Common myeloid progenitor, CD34-positive (primary cell): ENCODE measurements at regions not wholly inside any gene's neighbourhood (a gene's known extent, or its start where the extent isn't known, plus 50 kb on each side); places are given as distances from the start of the nearest gene placed in this dataset.

ENCODE experiments used
- CTCF ChIA-PET: fragments of 350-600 bp; sonication (Branson Sonifier 250); formaldehyde crosslinking; loops from one replicate; lab custom pipeline; 2021; ENCODE audit warnings: antibody characterized with exemption; lab: Charles Lee
- POLR2A ChIA-PET: fragments of 350-600 bp; sonication (Branson Sonifier 250); formaldehyde crosslinking; loops from one replicate; lab custom pipeline; 2021; ENCODE audit warnings: antibody characterized with exemption; lab: Charles Lee
- DNase-seq, 3 donors: peaks; one replicate each; pipeline versions ENCODE4 v3.0.0 to v3.0.0-alpha.2; 2013
- H3K27ac ChIP-seq, 2 experiments: 1 replicate in 1 of 2; 2 replicates in 1 of 2; pipeline ENCODE4 v1.7.0; 2013; ENCODE audit warnings: inconsistent platforms in 2 of 2, low read length in 2 of 2, mild to moderate bottlenecking in 2 of 2, low read depth in 1 of 2, moderate library complexity in 1 of 2; ENCODE audit not compliant: severe bottlenecking in 2 of 2, insufficient read depth in 1 of 2, poor library complexity in 1 of 2
- H3K27me3 ChIP-seq, 5 experiments: replicated peaks in 2 of 5; 1 replicate in 3 of 5; 2 replicates in 2 of 5; pipeline versions ENCODE4 v1.6.1 to v1.7.0; 2013; ENCODE audit warnings: low read length in 4 of 5, mild to moderate bottlenecking in 2 of 5, moderate library complexity in 2 of 5, inconsistent platforms in 1 of 5; ENCODE audit not compliant: insufficient read depth in 5 of 5, control insufficient read depth in 4 of 5
- H3K36me3 ChIP-seq, 4 experiments: 1 replicate in 2 of 4; 2 replicates in 2 of 4; pipeline versions ENCODE4 v1.6.1 to v1.7.0; 2013; ENCODE audit warnings: low read length in 3 of 4, control low read depth in 1 of 4, mild to moderate bottlenecking in 1 of 4; ENCODE audit not compliant: control insufficient read depth in 4 of 4, insufficient read depth in 4 of 4
- H3K4me1 ChIP-seq, 4 experiments: 1 replicate in 3 of 4; 2 replicates in 1 of 4; pipeline versions ENCODE4 v1.6.1 to v1.7.1; 2013; ENCODE audit warnings: low read length in 3 of 4, mild to moderate bottlenecking in 3 of 4, control low read depth in 1 of 4, inconsistent platforms in 1 of 4, moderate library complexity in 1 of 4; ENCODE audit not compliant: control insufficient read depth in 4 of 4, insufficient read depth in 4 of 4; ENCODE audit errors: control extremely low read depth in 1 of 4
- H3K4me3 ChIP-seq, 7 experiments: 1 replicate in 4 of 7; 2 replicates in 3 of 7; pipeline versions ENCODE4 v1.5.1 to v1.7.0; 2013; ENCODE audit warnings: mild to moderate bottlenecking in 7 of 7, low read length in 6 of 7, moderate library complexity in 6 of 7, inconsistent platforms in 2 of 7, low read depth in 2 of 7, control low read depth in 1 of 7; ENCODE audit not compliant: insufficient read depth in 4 of 7, control insufficient read depth in 1 of 7; ENCODE audit errors: extremely low read depth in 1 of 7
- H3K9me3 ChIP-seq, 5 experiments: 1 replicate in 4 of 5; 2 replicates in 1 of 5; pipeline versions ENCODE4 v1.6.1 to v1.7.1; 2013; ENCODE audit warnings: low read length in 4 of 5, mild to moderate bottlenecking in 2 of 5, inconsistent platforms in 1 of 5, low read depth in 1 of 5, moderate library complexity in 1 of 5; ENCODE audit not compliant: control insufficient read depth in 4 of 5, insufficient read depth in 2 of 5; ENCODE audit errors: control extremely low read depth in 1 of 5
- WGBS: methylation state at CpG from one replicate; pipeline ENCODE4 v1.1.5; 2013; ENCODE audit not compliant: insufficient coverage; 5-methylcytosine and 5-hydroxymethylcytosine counted together

DNA sequence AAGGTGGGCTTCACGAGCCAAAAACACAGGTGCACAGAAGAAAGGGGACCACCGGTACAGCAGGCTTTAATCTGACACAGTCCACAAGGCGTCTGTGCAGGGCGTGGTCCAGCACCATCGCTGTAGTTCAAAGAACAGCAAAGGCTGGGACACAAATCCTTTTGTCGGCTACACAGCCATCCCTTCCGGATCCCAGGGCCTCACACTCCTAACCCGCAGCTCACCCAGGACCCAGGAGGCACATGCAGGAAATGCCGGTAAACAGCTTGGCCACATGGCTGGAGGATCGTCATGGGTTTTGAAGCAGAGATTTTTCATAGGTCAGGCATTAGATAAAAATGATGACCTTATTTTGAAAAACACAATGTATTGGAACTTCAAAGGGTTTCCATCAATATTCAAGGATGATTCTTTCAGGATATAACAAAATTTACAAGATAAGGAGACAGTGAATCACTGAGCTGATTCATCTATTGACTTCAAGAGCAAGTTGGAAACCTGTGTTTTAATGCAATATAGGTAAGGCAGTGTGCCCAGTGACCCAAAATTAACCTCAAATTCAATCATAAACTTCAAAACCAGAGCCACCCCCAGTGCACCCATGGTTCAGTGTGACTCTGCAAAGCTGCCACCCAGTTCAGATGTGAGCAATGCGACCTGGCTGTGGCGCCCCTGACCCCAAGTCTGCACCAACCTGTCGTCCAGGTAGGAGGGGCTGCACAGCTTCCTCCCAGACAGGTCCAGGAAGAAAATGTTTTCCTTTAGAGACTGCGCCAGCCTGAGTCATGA lies 74.4 kb downstream of the TMEM18 start:
- H3K27me3 ChIP-seq = peaks cover 0 to 5% (median 0%) of the 10 kb centered on the region in 5 experiments
- WGBS = 92% methylated on average over 13 of the region's 14 CpGs
- POLR2A ChIA-PET = no interaction called here
- H3K36me3 ChIP-seq = no peaks in the 10 kb centered on the region
- CTCF ChIA-PET = no interaction called here
- H3K27ac ChIP-seq = no peak overlapping the region
- H3K4me1 ChIP-seq = no peaks in the 10 kb centered on the region
- DNase-seq = no peak
- peaks cover 0 to 2% (median 0%) of the 10 kb centered on the region in 5 experiments for H3K9me3 ChIP-seq
- H3K4me3 ChIP-seq = no peak overlapping the region

DNA sequence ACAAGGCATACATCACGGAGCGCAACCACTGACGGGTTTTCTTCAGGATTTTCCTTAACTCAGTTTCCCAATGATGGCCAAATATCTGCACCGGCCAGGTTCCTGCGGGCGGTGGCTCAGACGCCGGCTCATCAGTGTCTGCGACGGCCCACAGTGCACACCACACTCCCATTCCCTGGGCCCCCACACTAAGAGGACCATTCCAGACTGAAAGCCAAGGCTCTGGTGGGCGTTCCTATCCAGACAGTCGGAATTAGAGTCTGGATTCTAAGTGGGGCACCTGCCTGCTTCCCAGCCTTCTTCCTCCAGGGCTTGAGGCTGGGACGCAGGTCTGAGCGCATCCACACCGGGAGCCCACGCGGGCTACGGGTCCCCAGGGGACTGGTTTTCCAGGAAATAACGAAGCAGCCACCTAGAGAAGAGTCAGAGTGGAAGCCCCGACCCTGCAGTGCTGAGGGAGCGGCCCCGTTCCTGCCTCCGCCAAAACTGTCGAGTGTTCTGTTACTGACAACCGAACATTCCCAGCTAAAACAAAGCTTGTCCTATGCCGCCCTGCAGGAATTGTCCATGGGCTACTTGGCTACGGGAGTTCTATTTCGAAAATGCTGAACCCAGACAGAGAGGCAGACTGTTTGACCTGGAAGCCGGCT lies 75.3 kb downstream of the TMEM18 start:
- Histone ChIP-seq H3K36me3 (no peaks in the 10 kb centered on the region), H3K9me3 (peaks cover 0 to 2% (median 0%) of the 10 kb centered on the region in 5 experiments), H3K4me3 (no peak overlapping the region), H3K4me1 (no peaks in the 10 kb centered on the region), H3K27ac (no peak overlapping the region), H3K27me3 (peaks cover 0 to 5% (median 0%) of the 10 kb centered on the region in 5 experiments)
- CTCF ChIA-PET = no interaction called here
- POLR2A ChIA-PET = no interaction called here
- DNase-seq = no peak
- WGBS = 96% methylated on average over 29 of the region's 29 CpGs

DNA sequence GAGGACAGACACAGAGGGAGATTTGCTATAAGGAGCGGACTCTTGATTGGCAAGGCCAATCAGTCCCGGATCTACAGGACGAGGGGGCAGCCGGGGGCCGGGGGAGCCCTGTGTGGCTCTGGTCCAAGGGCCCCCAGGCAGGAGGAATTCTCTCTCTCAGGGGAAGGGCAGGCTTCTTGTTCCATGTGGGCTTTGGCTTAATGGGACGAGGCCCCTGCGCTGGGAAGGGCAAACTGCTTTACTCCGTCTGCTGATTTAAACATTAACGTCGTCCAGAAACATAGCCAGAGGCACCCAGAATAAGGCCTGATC lies 75.9 kb downstream of the TMEM18 start:
- WGBS = 96% methylated on average over 10 of the region's 10 CpGs
- Histone ChIP-seq H3K27me3 (peaks cover 0 to 5% (median 0%) of the 10 kb centered on the region in 5 experiments), H3K9me3 (peaks cover 0 to 2% (median 0%) of the 10 kb centered on the region in 5 experiments), H3K4me3 (no peak overlapping the region), H3K36me3 (no peaks in the 10 kb centered on the region), H3K4me1 (no peaks in the 10 kb centered on the region), H3K27ac (no peak overlapping the region)
- CTCF ChIA-PET = no interaction called here
- no peak for DNase-seq
- POLR2A ChIA-PET = no interaction called here

DNA sequence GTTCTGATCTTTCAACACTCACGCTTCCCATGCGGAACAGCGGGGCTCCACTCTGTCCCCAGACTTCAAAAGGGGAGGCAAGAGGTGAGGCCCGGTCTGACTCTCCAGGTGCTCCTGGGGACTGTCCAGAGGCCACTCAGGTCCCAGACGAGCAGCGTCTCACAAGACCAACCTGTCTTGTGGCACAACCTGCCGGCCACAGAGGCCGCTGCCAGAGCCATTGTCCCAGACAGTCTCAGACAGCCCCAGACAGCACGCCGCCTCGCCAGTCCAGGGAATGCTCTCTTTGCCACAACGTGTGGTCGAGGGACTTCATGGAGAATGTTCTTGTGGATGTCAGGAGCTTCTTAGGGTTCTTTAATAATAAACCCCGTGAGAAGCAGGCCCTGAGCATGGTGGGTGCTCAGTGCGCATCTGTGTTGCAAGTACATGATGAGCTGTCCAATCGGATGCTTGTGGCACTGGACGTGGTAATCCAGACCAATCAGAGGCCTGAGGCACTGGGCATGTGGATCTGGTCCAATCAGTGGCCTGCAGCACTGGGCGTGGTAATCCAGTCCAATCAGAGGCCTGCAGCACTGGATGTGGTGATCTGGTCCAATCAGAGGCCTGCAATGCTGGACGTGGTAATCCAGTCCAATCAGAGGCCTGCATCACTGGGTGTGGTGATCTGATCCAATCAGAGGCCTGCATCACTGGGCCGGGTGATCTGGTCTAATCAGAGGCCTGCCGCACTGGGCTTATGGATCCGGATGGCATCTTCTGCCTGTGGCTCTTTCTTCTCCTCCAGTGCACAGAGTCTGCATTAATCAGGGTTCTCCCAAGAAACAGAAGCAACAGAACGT lies 76.4 kb downstream of the TMEM18 start:
- POLR2A ChIA-PET = no interaction called here
- H3K4me1 ChIP-seq = no peaks in the 10 kb centered on the region
- no peak overlapping the region for H3K4me3 ChIP-seq
- CTCF ChIA-PET = interaction anchor here (1.6 kb wide), 2 partner anchors 8 to 61 kb away, joined by 3 read pairs; no protein-coding TSS in a partner anchor
- H3K9me3 ChIP-seq = peaks cover 0 to 2% (median 0%) of the 10 kb centered on the region in 5 experiments
- no peak overlapping the region for H3K27ac ChIP-seq
- 90% methylated on average over 22 of the region's 23 CpGs for WGBS
- no peaks in the 10 kb centered on the region for H3K36me3 ChIP-seq
- peaks cover 0 to 5% (median 0%) of the 10 kb centered on the region in 5 experiments for H3K27me3 ChIP-seq
- no peak for DNase-seq

DNA sequence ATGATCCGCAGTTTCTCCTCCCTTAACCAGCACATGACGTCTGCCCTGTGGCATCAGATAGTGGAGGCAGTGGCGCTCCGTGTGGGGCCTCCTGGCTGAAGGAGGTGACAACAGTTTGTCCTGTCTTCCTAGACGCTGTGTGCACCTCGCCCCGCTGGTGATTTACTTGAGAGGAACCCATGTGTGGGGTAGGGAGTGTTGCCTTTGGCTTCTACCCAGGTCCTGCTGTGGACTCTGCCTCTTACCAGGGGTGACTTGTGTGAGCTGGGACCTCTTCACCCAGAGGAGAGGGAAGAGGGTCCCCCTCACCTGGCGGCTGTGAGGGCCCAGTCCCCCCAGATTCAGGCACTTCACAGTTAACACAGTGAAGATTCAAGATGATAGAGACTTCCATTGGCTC lies 77.6 kb downstream of the TMEM18 start:
- no CpG with 5 or more reads among the region's 8 CpGs for WGBS
- ChIA-PET CTCF (interaction anchor here (1.6 kb wide), 2 partner anchors 9 to 62 kb away, joined by 3 read pairs; no protein-coding TSS in a partner anchor), POLR2A (no interaction called here)
- no peak overlapping the region for H3K27ac ChIP-seq
- no peak overlapping the region for H3K4me3 ChIP-seq
- no peaks in the 10 kb centered on the region for H3K4me1 ChIP-seq
- H3K27me3 ChIP-seq = peaks cover 0 to 5% (median 0%) of the 10 kb centered on the region in 5 experiments
- H3K9me3 ChIP-seq = peaks cover 0 to 2% (median 0%) of the 10 kb centered on the region in 5 experiments
- H3K36me3 ChIP-seq = no peaks in the 10 kb centered on the region
- no peak for DNase-seq

DNA sequence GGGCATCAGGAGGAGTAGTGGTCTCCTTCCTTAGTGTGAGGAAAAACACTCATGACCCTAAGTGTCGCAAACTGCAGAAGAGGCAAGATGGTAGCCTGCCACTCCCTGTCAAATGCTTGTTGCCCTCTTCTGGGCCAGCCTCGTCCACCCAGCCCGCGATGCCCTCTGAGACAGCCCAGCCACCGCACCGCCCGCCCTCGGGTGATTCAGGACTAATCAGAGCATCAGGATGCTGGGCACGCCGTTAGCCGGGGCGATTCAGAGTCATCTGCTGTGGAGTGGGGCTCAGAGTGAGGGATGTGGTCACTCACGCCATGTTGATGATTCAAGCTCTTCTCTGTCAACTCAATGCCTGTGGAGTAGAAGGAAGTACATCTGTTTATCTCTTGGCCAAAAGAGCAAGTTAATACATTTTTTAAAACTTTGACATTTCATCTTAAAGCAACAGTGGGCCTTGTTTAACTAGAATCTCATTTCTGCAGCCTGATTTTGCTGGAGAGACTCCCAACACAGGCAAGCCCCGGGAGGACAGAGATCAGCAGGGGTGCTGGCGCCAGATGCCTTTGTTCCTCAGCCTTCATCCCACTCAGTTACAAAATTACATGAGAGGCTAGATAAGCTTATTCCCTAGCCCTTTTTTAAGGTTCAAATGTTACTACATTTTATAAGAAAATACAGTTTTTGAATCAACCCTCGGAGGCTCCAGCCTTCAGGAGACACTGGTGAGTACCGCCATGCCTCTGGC lies 79.0 kb downstream of the TMEM18 start:
- WGBS = 97% methylated on average over 12 of the region's 17 CpGs

More for the DNA sequence above, 79.0 kb downstream of the TMEM18 start:
- no peak overlapping the region for H3K4me3 ChIP-seq
- ChIA-PET POLR2A (no interaction called here), CTCF (no interaction called here)
- H3K27ac ChIP-seq = no peak overlapping the region
- H3K9me3 ChIP-seq = peaks cover 0 to 2% (median 0%) of the 10 kb centered on the region in 5 experiments
- H3K27me3 ChIP-seq = peaks cover 0 to 3% (median 0%) of the 10 kb centered on the region in 5 experiments
- DNase-seq = peak; percentile 7 to 67 (median 55)
- H3K4me1 ChIP-seq = no peaks in the 10 kb centered on the region
- H3K36me3 ChIP-seq = no peaks in the 10 kb centered on the region
